Panc1 (cell line): ENCODE measurements at regions not wholly inside any gene's neighbourhood (a gene's known extent, or its start where the extent isn't known, plus 50 kb on each side); places are given as distances from the start of the nearest gene placed in this dataset.

ENCODE experiments used
- ATAC-seq: fragments of 200-7000 bp; cut with Tn5 transposase; 2 replicates; pipeline ENCODE4 v1.9.1; 2020; ENCODE audit warnings: mild to moderate bottlenecking, moderate library complexity
- BruUV-seq: library from RNA; stranded (reverse); fragments of 400-500 nt; replicated peaks from 2 replicates; lab custom pipeline; 2021; lab: Mats Ljungman, UMichigan
- CTCF ChIA-PET: fragments of 300-600 bp; sonication (Branson Sonifier 250); formaldehyde crosslinking; loops from one replicate; lab custom pipeline; 2022; ENCODE audit warnings: antibody characterized with exemption; lab: Charles Lee
- POLR2A ChIA-PET: fragments of 300-600 bp; sonication (Branson Sonifier 250); formaldehyde crosslinking; loops from one replicate; lab custom pipeline; 2022; ENCODE audit warnings: antibody characterized with exemption; lab: Charles Lee
- DNase-seq: peaks from one replicate; pipeline ENCODE4 v3.0.0-alpha.2; 2010; ENCODE audit warnings: low read depth, low spot score
- H3K27ac ChIP-seq: 2 replicates; pipeline ENCODE4 v1.5.1; 2011; ENCODE audit warnings: mild to moderate bottlenecking, low read length, inconsistent platforms
- H3K27me3 ChIP-seq: fragments of 200-500 bp; sonication (Bioruptor generic); 2 replicates; pipeline ENCODE4 v1.6.0; 2014; ENCODE audit warnings: low read length, inconsistent platforms; ENCODE audit not compliant: control insufficient read depth, insufficient read depth
- H3K36me3 ChIP-seq: fragments of 200-500 bp; sonication (Bioruptor generic); 2 replicates; pipeline ENCODE4 v1.5.1; 2014; ENCODE audit warnings: inconsistent platforms, mild to moderate bottlenecking, low read length, moderate library complexity; ENCODE audit not compliant: control insufficient read depth, insufficient read depth
- H3K4me1 ChIP-seq: 2 replicates; pipeline ENCODE4 v1.5.1; 2011; ENCODE audit warnings: inconsistent platforms, mild to moderate bottlenecking, low read length, moderate library complexity; ENCODE audit not compliant: control insufficient read depth, insufficient read depth
- H3K4me3 ChIP-seq, 2 experiments: 2 replicates each; pipeline ENCODE4 v1.5.1; 2011 to 2012; ENCODE audit warnings: low read depth in 2 of 2, low read length in 2 of 2, mild to moderate bottlenecking in 2 of 2, inconsistent platforms in 1 of 2, moderate library complexity in 1 of 2
- H3K9me3 ChIP-seq: fragments of 200-500 bp; sonication (Bioruptor generic); 2 replicates; pipeline ENCODE4 v1.5.1; 2014; ENCODE audit warnings: low read depth, mild to moderate bottlenecking, inconsistent platforms, low read length, moderate library complexity; ENCODE audit not compliant: control insufficient read depth, insufficient read depth
- POLR2AphosphoS5 ChIP-seq: IDR thresholded peaks from 2 replicates; pipeline ENCODE4 v1.6.1; 2012; ENCODE audit warnings: mild to moderate bottlenecking, low read depth, low read length, moderate library complexity
- SIN3A ChIP-seq: IDR thresholded peaks from 2 replicates; pipeline ENCODE4 v1.6.1; 2012; ENCODE audit warnings: low read depth, mild to moderate bottlenecking, low read length, moderate library complexity, borderline replicate concordance; ENCODE audit not compliant: insufficient read depth
- TCF7L2 ChIP-seq: IDR thresholded peaks from 2 replicates; pipeline ENCODE4 v1.6.1; 2011; ENCODE audit warnings: mild to moderate bottlenecking, low read depth, low read length, inconsistent platforms
- in situ Hi-C: cut with HindIII; loops from 2 replicates; pipeline ENCODE4 v1.10.0; 2016; ENCODE audit warnings: low sequenced_read_pairs, low pct_unique_long_range_greater_than_20kb
- intact Hi-C: fragments of 100-400 bp; cut with micrococcal nuclease; formaldehyde crosslinking; loops from one replicate; pipeline ENCODE4 v1.10.0; 2022; ENCODE audit not compliant: unreplicated experiment
- TF ChIP-seq, protein P1 (sequence below): fragments of 450-650 bp; IDR thresholded peaks from 2 replicates; pipeline ENCODE4 v1.5.1; 2017; ENCODE audit warnings: mild to moderate bottlenecking
- TF ChIP-seq, protein P2 (sequence below), 2 experiments: IDR thresholded peaks; 2 replicates each; pipeline ENCODE4 v1.6.1; 2011 to 2012; ENCODE audit warnings: low read depth in 2 of 2, control low read depth in 1 of 2, low read length in 1 of 2, mild to moderate bottlenecking in 1 of 2, moderate library complexity in 1 of 2; ENCODE audit not compliant: insufficient read depth in 1 of 2

DNA sequence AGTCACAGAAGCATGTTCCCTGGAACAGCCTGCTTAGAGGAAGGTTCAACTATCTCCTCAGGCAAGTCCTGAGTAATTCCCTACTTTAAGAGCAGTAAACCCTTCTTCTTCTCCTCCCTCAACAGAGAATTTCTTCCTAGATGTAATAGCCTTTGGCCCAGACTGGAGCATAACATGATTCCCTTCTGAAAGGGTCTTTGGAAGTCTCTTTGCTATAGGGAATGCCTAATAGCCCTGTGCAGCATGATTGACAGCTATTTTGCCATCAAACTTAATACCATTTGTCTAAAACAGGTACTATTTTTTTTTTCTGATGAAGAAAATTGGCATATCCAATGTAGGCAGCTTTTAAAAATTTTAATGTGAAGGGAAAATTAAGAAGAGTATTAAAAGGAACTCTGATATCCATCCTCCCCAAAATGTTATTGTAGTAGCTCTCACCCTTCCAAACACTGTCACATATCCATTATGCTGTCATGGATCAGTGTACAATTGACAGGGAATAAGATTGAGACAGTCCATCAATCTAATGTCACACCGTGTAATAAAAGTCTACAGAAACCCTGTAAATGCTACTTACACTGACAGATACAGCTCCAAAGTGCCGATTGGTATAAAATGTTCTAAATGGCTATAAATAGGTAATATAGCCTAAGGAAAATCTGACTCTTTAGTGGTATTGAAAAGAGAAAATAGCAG lies 884.6 kb downstream of the TTLL7 start:
- H3K27ac ChIP-seq, result no peak overlapping the region
- no peaks in the 10 kb centered on the region for H3K9me3 ChIP-seq
- POLR2A ChIA-PET, result interaction anchor here (0.6 kb wide), 1 partner anchor 40 kb away, joined by 3 read pairs; no protein-coding TSS in a partner anchor
- BruUV-seq, result no TSS peak
- DNase-seq (no peak), ATAC-seq (no peak)
- no peaks in the 10 kb centered on the region for H3K4me1 ChIP-seq
- in situ Hi-C loops, result no loop called here
- CTCF ChIA-PET, result no interaction called here
- TF ChIP-seq SIN3A, result no peak
- no peak for TF ChIP-seq TCF7L2
- TF ChIP-seq, protein P1, sequence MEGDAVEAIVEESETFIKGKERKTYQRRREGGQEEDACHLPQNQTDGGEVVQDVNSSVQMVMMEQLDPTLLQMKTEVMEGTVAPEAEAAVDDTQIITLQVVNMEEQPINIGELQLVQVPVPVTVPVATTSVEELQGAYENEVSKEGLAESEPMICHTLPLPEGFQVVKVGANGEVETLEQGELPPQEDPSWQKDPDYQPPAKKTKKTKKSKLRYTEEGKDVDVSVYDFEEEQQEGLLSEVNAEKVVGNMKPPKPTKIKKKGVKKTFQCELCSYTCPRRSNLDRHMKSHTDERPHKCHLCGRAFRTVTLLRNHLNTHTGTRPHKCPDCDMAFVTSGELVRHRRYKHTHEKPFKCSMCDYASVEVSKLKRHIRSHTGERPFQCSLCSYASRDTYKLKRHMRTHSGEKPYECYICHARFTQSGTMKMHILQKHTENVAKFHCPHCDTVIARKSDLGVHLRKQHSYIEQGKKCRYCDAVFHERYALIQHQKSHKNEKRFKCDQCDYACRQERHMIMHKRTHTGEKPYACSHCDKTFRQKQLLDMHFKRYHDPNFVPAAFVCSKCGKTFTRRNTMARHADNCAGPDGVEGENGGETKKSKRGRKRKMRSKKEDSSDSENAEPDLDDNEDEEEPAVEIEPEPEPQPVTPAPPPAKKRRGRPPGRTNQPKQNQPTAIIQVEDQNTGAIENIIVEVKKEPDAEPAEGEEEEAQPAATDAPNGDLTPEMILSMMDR, result no peak
- TF ChIP-seq POLR2AphosphoS5, result no peak
- TF ChIP-seq, protein P2, sequence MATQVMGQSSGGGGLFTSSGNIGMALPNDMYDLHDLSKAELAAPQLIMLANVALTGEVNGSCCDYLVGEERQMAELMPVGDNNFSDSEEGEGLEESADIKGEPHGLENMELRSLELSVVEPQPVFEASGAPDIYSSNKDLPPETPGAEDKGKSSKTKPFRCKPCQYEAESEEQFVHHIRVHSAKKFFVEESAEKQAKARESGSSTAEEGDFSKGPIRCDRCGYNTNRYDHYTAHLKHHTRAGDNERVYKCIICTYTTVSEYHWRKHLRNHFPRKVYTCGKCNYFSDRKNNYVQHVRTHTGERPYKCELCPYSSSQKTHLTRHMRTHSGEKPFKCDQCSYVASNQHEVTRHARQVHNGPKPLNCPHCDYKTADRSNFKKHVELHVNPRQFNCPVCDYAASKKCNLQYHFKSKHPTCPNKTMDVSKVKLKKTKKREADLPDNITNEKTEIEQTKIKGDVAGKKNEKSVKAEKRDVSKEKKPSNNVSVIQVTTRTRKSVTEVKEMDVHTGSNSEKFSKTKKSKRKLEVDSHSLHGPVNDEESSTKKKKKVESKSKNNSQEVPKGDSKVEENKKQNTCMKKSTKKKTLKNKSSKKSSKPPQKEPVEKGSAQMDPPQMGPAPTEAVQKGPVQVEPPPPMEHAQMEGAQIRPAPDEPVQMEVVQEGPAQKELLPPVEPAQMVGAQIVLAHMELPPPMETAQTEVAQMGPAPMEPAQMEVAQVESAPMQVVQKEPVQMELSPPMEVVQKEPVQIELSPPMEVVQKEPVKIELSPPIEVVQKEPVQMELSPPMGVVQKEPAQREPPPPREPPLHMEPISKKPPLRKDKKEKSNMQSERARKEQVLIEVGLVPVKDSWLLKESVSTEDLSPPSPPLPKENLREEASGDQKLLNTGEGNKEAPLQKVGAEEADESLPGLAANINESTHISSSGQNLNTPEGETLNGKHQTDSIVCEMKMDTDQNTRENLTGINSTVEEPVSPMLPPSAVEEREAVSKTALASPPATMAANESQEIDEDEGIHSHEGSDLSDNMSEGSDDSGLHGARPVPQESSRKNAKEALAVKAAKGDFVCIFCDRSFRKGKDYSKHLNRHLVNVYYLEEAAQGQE (IDR thresholded peaks at IDR 0.05; ENCODE audit: insufficient read depth in 1 of 2, low read depth in 2 of 2, low read length in 1 of 2), result no peak
- no peaks in the 10 kb centered on the region for H3K36me3 ChIP-seq
- intact Hi-C loops, result no loop called here
- H3K27me3 ChIP-seq, result no peaks in the 10 kb centered on the region
- H3K4me3 ChIP-seq, result no peak overlapping the region

DNA sequence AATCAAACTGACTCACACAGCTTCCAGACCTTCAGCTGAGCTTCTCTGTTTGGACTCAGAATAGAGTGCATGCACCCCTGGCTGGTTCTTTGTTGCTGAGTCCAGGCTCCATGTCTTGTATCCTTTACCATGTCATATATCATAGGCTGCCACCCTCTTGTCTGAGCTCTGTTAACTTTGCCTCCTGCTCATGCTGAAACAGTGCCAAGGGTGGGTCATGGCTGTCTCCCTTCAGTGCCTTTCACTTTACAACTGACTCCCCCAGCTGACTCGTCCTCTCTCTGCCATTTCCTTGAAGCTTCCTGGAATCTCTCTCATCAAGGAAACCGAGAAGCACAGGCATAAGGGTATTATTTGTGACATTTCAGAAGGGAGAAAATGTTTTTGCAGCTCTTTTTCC lies 885.3 kb downstream of the TTLL7 start:
- no peaks in the 10 kb centered on the region for H3K36me3 ChIP-seq
- in situ Hi-C loops (no loop called here), intact Hi-C loops (no loop called here)
- POLR2A ChIA-PET, result no interaction called here
- no peak overlapping the region for H3K27ac ChIP-seq
- DNase-seq, result no peak
- no TSS peak for BruUV-seq
- no peak for ATAC-seq
- CTCF ChIA-PET, result no interaction called here
- no peaks in the 10 kb centered on the region for H3K9me3 ChIP-seq
- TF ChIP-seq, protein P2 (IDR thresholded peaks at IDR 0.05; ENCODE audit: insufficient read depth in 1 of 2, low read depth in 2 of 2, low read length in 1 of 2), result no peak
- TF ChIP-seq TCF7L2 (no peak), SIN3A (no peak), POLR2AphosphoS5 (no peak)
- TF ChIP-seq, protein P1, result no peak
- no peaks in the 10 kb centered on the region for H3K27me3 ChIP-seq
- no peaks in the 10 kb centered on the region for H3K4me1 ChIP-seq
- no peak overlapping the region for H3K4me3 ChIP-seq
